PC-9 (cell line): ENCODE measurements at regions not wholly inside any gene's neighbourhood (a gene's known extent, or its start where the extent isn't known, plus 50 kb on each side); places are given as distances from the start of the nearest gene placed in this dataset.

Source experiments
- BruUV-seq: library from RNA; stranded (reverse); fragments of 400-500 nt; replicated peaks from 2 replicates; lab custom pipeline; 2021; lab: Mats Ljungman, UMichigan
- CTCF ChIA-PET: fragments of 300-600 bp; sonication (Branson Sonifier 250); formaldehyde crosslinking; loops from one replicate; lab custom pipeline; 2022; ENCODE audit warnings: antibody characterized with exemption; lab: Charles Lee
- POLR2A ChIA-PET: fragments of 300-600 bp; sonication (Branson Sonifier 250); formaldehyde crosslinking; loops from one replicate; lab custom pipeline; 2022; ENCODE audit warnings: antibody characterized with exemption; ENCODE audit not compliant: unreplicated experiment; lab: Charles Lee
- DNase-seq, 2 experiments: peaks; one replicate each; pipeline versions ENCODE4 v3.0.0 to v3.0.0-alpha.2; 2015 to 2022; ENCODE audit warnings: mixed read lengths in 1 of 2
- H2AFZ ChIP-seq: fragments of 200-600 bp; sonication (generic); 2 replicates; pipeline ENCODE4 v1.8.1; 2017; ENCODE audit warnings: antibody characterized with exemption
- H3F3A ChIP-seq: fragments of 200-600 bp; sonication (generic); 2 replicates; pipeline ENCODE4 v1.8.1; 2017; ENCODE audit warnings: antibody characterized with exemption, mild to moderate bottlenecking, low read depth; ENCODE audit not compliant: insufficient read depth
- H3K27ac ChIP-seq: fragments of 200-600 bp; sonication (generic); 2 replicates; pipeline ENCODE4 v1.6.1; 2016; ENCODE audit warnings: mixed run types
- H3K27me3 ChIP-seq: fragments of 200-600 bp; sonication (generic); 2 replicates; pipeline ENCODE4 v1.6.1; 2016; ENCODE audit warnings: low read depth, mixed run types; ENCODE audit not compliant: insufficient read depth
- H3K36me3 ChIP-seq: fragments of 200-600 bp; sonication (generic); 2 replicates; pipeline ENCODE4 v1.6.1; 2016; ENCODE audit warnings: low read depth, mixed run types
- H3K4me1 ChIP-seq: fragments of 200-600 bp; sonication (generic); replicated peaks from 2 replicates; pipeline ENCODE4 v1.6.1; 2016; ENCODE audit warnings: mixed run types; ENCODE audit not compliant: insufficient read depth
- H3K4me2 ChIP-seq: fragments of 200-600 bp; sonication (generic); 2 replicates; pipeline ENCODE4 v1.6.1; 2017; ENCODE audit warnings: mixed run types
- H3K4me3 ChIP-seq: fragments of 200-600 bp; sonication (generic); 2 replicates; pipeline ENCODE4 v1.6.1; 2016; ENCODE audit warnings: mixed run types
- H3K79me2 ChIP-seq: fragments of 200-600 bp; sonication (generic); 2 replicates; pipeline ENCODE4 v1.6.1; 2017; ENCODE audit warnings: low read depth, mixed run types
- H3K9me2 ChIP-seq: fragments of 200-600 bp; sonication (generic); 2 replicates; pipeline ENCODE4 v1.8.1; 2017; ENCODE audit warnings: mild to moderate bottlenecking; ENCODE audit not compliant: insufficient read depth
- H3K9me3 ChIP-seq: fragments of 200-600 bp; sonication (generic); 2 replicates; pipeline ENCODE4 v1.8.1; 2016; ENCODE audit warnings: low read depth; ENCODE audit not compliant: insufficient read depth
- H4K20me1 ChIP-seq: fragments of 200-600 bp; sonication (generic); 2 replicates; pipeline ENCODE4 v1.8.1; 2017; ENCODE audit not compliant: insufficient read depth
- CTCF ChIP-seq: fragments of 200-600 bp; sonication (generic); conservative IDR thresholded peaks from 2 replicates; pipeline ENCODE4 v1.6.1; 2017; ENCODE audit warnings: mixed run types, antibody characterized with exemption, mild to moderate bottlenecking, moderate library complexity
- EZH2 ChIP-seq: fragments of 200-600 bp; sonication (generic); IDR thresholded peaks from 2 replicates; pipeline ENCODE4 v1.8.0; 2017; ENCODE audit warnings: antibody characterized with exemption, low read depth
- intact Hi-C: fragments of 100-400 bp; cut with micrococcal nuclease; formaldehyde crosslinking; loops from one replicate; pipeline ENCODE4 v1.10.0; 2022; ENCODE audit not compliant: unreplicated experiment

GRCh38 chr4:15362541-15362940 is 65.3 kb upstream of the C1QTNF7 start:
- CTCF ChIA-PET, result no interaction called here
- Histone ChIP-seq H3F3A (no peaks in the 10 kb centered on the region), H3K9me3 (no peaks in the 10 kb centered on the region), H3K36me3 (no peaks in the 10 kb centered on the region), H3K4me2 (no peak overlapping the region), H3K4me1 (no peaks in the 10 kb centered on the region), H3K27ac (no peak overlapping the region), H3K79me2 (no peaks in the 10 kb centered on the region), H3K4me3 (no peak overlapping the region), H4K20me1 (no peaks in the 10 kb centered on the region), H3K27me3 (no peaks in the 10 kb centered on the region), H3K9me2 (no peaks in the 10 kb centered on the region), H2AFZ (no peak overlapping the region)
- POLR2A ChIA-PET, result no interaction called here
- TF ChIP-seq CTCF, result no peak
- TF ChIP-seq EZH2, result no peak
- BruUV-seq, result no TSS peak
- DNase-seq, result no peak
- intact Hi-C loops, result no loop called here

- no peak for TF ChIP-seq CTCF
- no peak for TF ChIP-seq EZH2
- Histone ChIP-seq H3K9me2 (no peaks in the 10 kb centered on the region), H3K27me3 (no peaks in the 10 kb centered on the region), H3K4me1 (no peaks in the 10 kb centered on the region), H4K20me1 (no peaks in the 10 kb centered on the region), H3K9me3 (no peaks in the 10 kb centered on the region), H3K79me2 (no peaks in the 10 kb centered on the region), H3K4me3 (no peak overlapping the region), H2AFZ (no peak overlapping the region), H3K27ac (no peak overlapping the region), H3F3A (no peaks in the 10 kb centered on the region), H3K36me3 (no peaks in the 10 kb centered on the region), H3K4me2 (no peak overlapping the region)
- intact Hi-C loops, result no loop called here
- CTCF ChIA-PET, result no interaction called here
- POLR2A ChIA-PET, result no interaction called here
- no TSS peak for BruUV-seq
- DNase-seq, result no peak
Measured at GRCh38 chr4:15364183-15364582, 63.6 kb upstream of the C1QTNF7 start.

DNA sequence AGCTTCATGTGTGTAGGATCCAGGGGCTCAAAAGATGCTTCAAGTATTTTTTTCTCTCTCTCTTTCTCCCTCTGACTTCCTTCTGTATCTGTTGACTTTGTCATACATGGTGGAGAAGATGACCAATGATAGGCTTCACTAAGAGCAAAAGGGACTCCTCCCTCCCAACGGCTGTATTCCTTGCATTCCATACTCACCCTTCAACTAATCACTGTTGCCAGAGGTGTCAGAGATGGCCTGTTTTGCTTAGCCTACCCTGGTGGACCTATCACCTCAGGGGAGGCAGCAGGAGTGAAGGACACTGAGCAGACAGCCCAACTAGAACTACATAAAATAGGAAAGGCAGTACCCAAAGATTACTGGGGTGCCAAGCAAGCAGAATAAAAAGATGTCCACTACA is 62.2 kb upstream of the C1QTNF7 start:
- ChIA-PET POLR2A (no interaction called here), CTCF (no interaction called here)
- Histone ChIP-seq H3K9me2 (no peaks in the 10 kb centered on the region), H3K27ac (no peak overlapping the region), H4K20me1 (no peaks in the 10 kb centered on the region), H3K36me3 (no peaks in the 10 kb centered on the region), H3K4me1 (no peaks in the 10 kb centered on the region), H3K4me2 (no peak overlapping the region), H3K9me3 (no peaks in the 10 kb centered on the region), H2AFZ (no peak overlapping the region), H3K79me2 (no peaks in the 10 kb centered on the region), H3K4me3 (no peak overlapping the region), H3F3A (no peaks in the 10 kb centered on the region), H3K27me3 (no peaks in the 10 kb centered on the region)
- no TSS peak for BruUV-seq
- TF ChIP-seq EZH2, result no peak
- TF ChIP-seq CTCF, result no peak
- intact Hi-C loops, result no loop called here
- no peak for DNase-seq
